Panc1 (cell line): ENCODE measurements at regions not wholly inside any gene's neighbourhood (a gene's known extent, or its start where the extent isn't known, plus 50 kb on each side); places are given as distances from the start of the nearest gene placed in this dataset.

Source experiments
- CTCF ChIP-seq: fragments of 450-650 bp; IDR thresholded peaks from 2 replicates; pipeline ENCODE4 v1.5.1; 2017; ENCODE audit warnings: mild to moderate bottlenecking
- POLR2AphosphoS5 ChIP-seq: IDR thresholded peaks from 2 replicates; pipeline ENCODE4 v1.6.1; 2012; ENCODE audit warnings: mild to moderate bottlenecking, low read depth, low read length, moderate library complexity
- REST ChIP-seq, 2 experiments: IDR thresholded peaks; 2 replicates each; pipeline ENCODE4 v1.6.1; 2011 to 2012; ENCODE audit warnings: low read depth in 2 of 2, control low read depth in 1 of 2, low read length in 1 of 2, mild to moderate bottlenecking in 1 of 2, moderate library complexity in 1 of 2; ENCODE audit not compliant: insufficient read depth in 1 of 2
- SIN3A ChIP-seq: IDR thresholded peaks from 2 replicates; pipeline ENCODE4 v1.6.1; 2012; ENCODE audit warnings: low read depth, mild to moderate bottlenecking, low read length, moderate library complexity, borderline replicate concordance; ENCODE audit not compliant: insufficient read depth
- TCF7L2 ChIP-seq: IDR thresholded peaks from 2 replicates; pipeline ENCODE4 v1.6.1; 2011; ENCODE audit warnings: mild to moderate bottlenecking, low read depth, low read length, inconsistent platforms

GRCh38 chr9:90256345-90256744 lies 386.3 kb downstream of the DIRAS2 start:
- TF ChIP-seq CTCF (no peak), POLR2AphosphoS5 (no peak), REST (IDR thresholded peaks at IDR 0.05; ENCODE audit: insufficient read depth in 1 of 2, low read depth in 2 of 2, low read length in 1 of 2) (no peak), SIN3A (no peak), TCF7L2 (no peak)
